ENCODE measurements at regions not wholly inside any gene's neighbourhood (a gene's known extent, or its start where the extent isn't known, plus 50 kb on each side); places are given as distances from the start of the nearest gene placed in this dataset.

DNA sequence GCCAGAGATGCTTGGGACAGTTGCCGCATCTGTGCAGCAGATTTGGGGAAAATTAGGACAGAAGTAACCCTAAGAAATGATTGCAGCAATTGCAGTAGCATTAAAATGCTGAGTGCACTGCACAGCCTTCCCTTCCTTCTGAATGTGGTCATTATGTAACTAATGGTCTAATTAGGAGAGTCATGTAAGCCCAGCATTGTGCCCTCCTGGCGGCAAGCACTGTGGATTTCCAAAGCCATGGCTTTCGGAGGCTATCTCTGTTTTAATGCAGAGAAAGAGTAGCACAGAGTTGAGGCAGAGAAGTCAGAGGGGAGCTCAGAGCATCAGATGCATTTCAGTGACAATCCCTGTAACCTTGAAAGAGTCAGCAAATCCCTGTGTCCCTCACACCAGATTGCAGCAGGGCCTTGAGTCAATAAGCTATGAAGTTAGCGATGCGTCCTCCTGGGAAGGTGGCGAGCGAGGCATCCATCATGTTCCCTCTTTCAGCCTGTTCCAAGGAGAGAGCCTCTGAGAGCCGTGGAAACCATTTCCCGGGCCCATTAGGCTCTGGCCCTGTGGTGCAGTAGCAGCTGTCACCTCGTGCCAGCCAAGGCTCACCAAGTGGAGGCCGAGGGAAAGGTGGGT, 307.2 kb downstream of the FBXO15 start:
- TF ChIP-seq, protein P1, sequence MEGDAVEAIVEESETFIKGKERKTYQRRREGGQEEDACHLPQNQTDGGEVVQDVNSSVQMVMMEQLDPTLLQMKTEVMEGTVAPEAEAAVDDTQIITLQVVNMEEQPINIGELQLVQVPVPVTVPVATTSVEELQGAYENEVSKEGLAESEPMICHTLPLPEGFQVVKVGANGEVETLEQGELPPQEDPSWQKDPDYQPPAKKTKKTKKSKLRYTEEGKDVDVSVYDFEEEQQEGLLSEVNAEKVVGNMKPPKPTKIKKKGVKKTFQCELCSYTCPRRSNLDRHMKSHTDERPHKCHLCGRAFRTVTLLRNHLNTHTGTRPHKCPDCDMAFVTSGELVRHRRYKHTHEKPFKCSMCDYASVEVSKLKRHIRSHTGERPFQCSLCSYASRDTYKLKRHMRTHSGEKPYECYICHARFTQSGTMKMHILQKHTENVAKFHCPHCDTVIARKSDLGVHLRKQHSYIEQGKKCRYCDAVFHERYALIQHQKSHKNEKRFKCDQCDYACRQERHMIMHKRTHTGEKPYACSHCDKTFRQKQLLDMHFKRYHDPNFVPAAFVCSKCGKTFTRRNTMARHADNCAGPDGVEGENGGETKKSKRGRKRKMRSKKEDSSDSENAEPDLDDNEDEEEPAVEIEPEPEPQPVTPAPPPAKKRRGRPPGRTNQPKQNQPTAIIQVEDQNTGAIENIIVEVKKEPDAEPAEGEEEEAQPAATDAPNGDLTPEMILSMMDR (IDR thresholded peaks at IDR 0.05) = no peak
- no peak for TF ChIP-seq POLR2A (IDR thresholded peaks at IDR 0.05)

Data from transverse colon (tissue), 3 donors.